H1 (cell line): ENCODE measurements at regions not wholly inside any gene's neighbourhood (a gene's known extent, or its start where the extent isn't known, plus 50 kb on each side); places are given as distances from the start of the nearest gene placed in this dataset.

Experiments
- BCL11A ChIP-seq, 2 experiments: IDR thresholded peaks; one replicate each; pipeline ENCODE4 v1.6.1; 2011; ENCODE audit warnings: low read depth in 2 of 2, low read length in 2 of 2, mild to moderate bottlenecking in 2 of 2
- CREB1 ChIP-seq: IDR thresholded peaks from 2 replicates; pipeline ENCODE4 v1.6.1; 2012; ENCODE audit warnings: inconsistent platforms
- KDM5A ChIP-seq: fragments of 200-600 bp; IDR thresholded peaks from 2 replicates; pipeline ENCODE4 v1.7.1; 2012; ENCODE audit warnings: mild to moderate bottlenecking, low read length, inconsistent platforms, mixed read lengths
- SIN3A ChIP-seq, 2 experiments: IDR thresholded peaks in 1 of 2; conservative IDR thresholded peaks in 1 of 2; 2 replicates each; pipeline ENCODE4 v1.6.1; 2011 to 2012; ENCODE audit warnings: low read length in 2 of 2, improper control_type of control experiment in 1 of 2, low read depth in 1 of 2, mild to moderate bottlenecking in 1 of 2
- SP1 ChIP-seq: IDR thresholded peaks from 2 replicates; pipeline ENCODE4 v1.6.1; 2011; ENCODE audit warnings: low read depth, low read length

GRCh38 chr2:124999906-125000305, 974.8 kb downstream of the CNTNAP5 start (continued):
- TF ChIP-seq BCL11A (IDR thresholded peaks at IDR 0.05; ENCODE audit: low read depth in 2 of 2, low read length in 2 of 2) (no peak), KDM5A (no peak), CREB1 (no peak), SP1 (no peak), SIN3A (conservative IDR thresholded peaks at IDR 0.05 in 1 of 2, IDR thresholded peaks at IDR 0.05 in 1 of 2; ENCODE audit: low read depth in 1 of 2, low read length in 2 of 2) (no peak)
